CD14-positive monocyte (primary cell): ENCODE measurements at regions not wholly inside any gene's neighbourhood (a gene's known extent, or its start where the extent isn't known, plus 50 kb on each side); places are given as distances from the start of the nearest gene placed in this dataset.

Experiments used
- DNase-seq, 3 donors: peaks; one replicate each; pipeline ENCODE4 v3.0.0-alpha.2; 2011 to 2022
- H2AFZ ChIP-seq: 2 replicates; pipeline ENCODE4 v1.6.0; 2012; ENCODE audit warnings: mild to moderate bottlenecking, low read depth, low read length, inconsistent platforms; ENCODE audit not compliant: insufficient read depth, poor library complexity, severe bottlenecking
- H3K27ac ChIP-seq, 2 donors: 1 replicate in 1 of 2; 2 replicates in 1 of 2; pipeline ENCODE4 v1.5.1; 2012 to 2013; ENCODE audit warnings: low read length in 2 of 2, control low read depth in 1 of 2, inconsistent platforms in 1 of 2, low read depth in 1 of 2, mild to moderate bottlenecking in 1 of 2
- H3K27me3 ChIP-seq, 2 donors: one replicate each; pipeline versions ENCODE4 v1.6.0 to v1.6.1; 2011 to 2013; ENCODE audit warnings: low read length in 2 of 2; ENCODE audit not compliant: control insufficient read depth in 2 of 2, insufficient read depth in 2 of 2
- H3K36me3 ChIP-seq, 2 donors: replicated peaks in 1 of 2; 1 replicate in 1 of 2; 2 replicates in 1 of 2; pipeline versions ENCODE4 v1.5.1 to v1.6.1; 2012 to 2013; ENCODE audit warnings: low read length in 2 of 2, control low read depth in 1 of 2, inconsistent platforms in 1 of 2, mild to moderate bottlenecking in 1 of 2; ENCODE audit not compliant: insufficient read depth in 2 of 2, control insufficient read depth in 1 of 2
- H3K4me1 ChIP-seq, 2 donors: 1 replicate in 1 of 2; 2 replicates in 1 of 2; pipeline versions ENCODE4 v1.5.1 to v1.6.1; 2012 to 2013; ENCODE audit warnings: low read length in 2 of 2, control low read depth in 1 of 2, inconsistent platforms in 1 of 2, mild to moderate bottlenecking in 1 of 2, moderate library complexity in 1 of 2; ENCODE audit not compliant: insufficient read depth in 2 of 2, control insufficient read depth in 1 of 2
- H3K4me2 ChIP-seq: replicated peaks from 2 replicates; pipeline ENCODE3; 2012; ENCODE audit warnings: low read length, moderate library complexity, mild to moderate bottlenecking; ENCODE audit not compliant: poor library complexity, severe bottlenecking; ENCODE audit errors: extremely low read depth
- H3K4me3 ChIP-seq, 3 experiments: fragments of 200-600 bp in 1 of 3; sonication (generic) in 1 of 3; replicated peaks in 1 of 3; 1 replicate in 2 of 3; 2 replicates in 1 of 3; pipeline ENCODE4 v1.5.1; 2011 to 2013; ENCODE audit warnings: low read length in 3 of 3, mild to moderate bottlenecking in 3 of 3, control low read depth in 2 of 3, low read depth in 2 of 3, inconsistent platforms in 1 of 3, moderate library complexity in 1 of 3
- H3K79me2 ChIP-seq: 2 replicates; pipeline ENCODE4 v1.6.0; 2012; ENCODE audit warnings: mild to moderate bottlenecking, control low read depth, inconsistent platforms, low read length, moderate library complexity; ENCODE audit not compliant: insufficient read depth
- H3K9ac ChIP-seq: 2 replicates; pipeline ENCODE4 v1.6.0; 2017; ENCODE audit warnings: low read length, mild to moderate bottlenecking; ENCODE audit not compliant: insufficient read depth, poor library complexity, severe bottlenecking
- H3K9me3 ChIP-seq, 2 donors: replicated peaks in 1 of 2; 1 replicate in 1 of 2; 2 replicates in 1 of 2; pipeline versions ENCODE4 v1.5.1 to v1.6.1; 2012 to 2013; ENCODE audit warnings: low read length in 2 of 2, control low read depth in 1 of 2; ENCODE audit not compliant: control insufficient read depth in 1 of 2, insufficient read depth in 1 of 2
- H4K20me1 ChIP-seq: 2 replicates; pipeline ENCODE4 v1.6.0; 2012; ENCODE audit warnings: mild to moderate bottlenecking, low read length, control low read depth, moderate library complexity; ENCODE audit not compliant: insufficient read depth
- H3K27ac Mint-ChIP-seq, 7 donors: one replicate each; pipeline ENCODE4 v1.8.0; 2020; ENCODE audit warnings: mild to moderate bottlenecking in 7 of 7, mixed read lengths in 7 of 7, moderate library complexity in 6 of 7, inconsistent platforms in 2 of 7
- H3K27me3 Mint-ChIP-seq, 3 donors: one replicate each; pipeline ENCODE4 v1.8.0; 2021 to 2022; ENCODE audit warnings: low read depth in 3 of 3, mild to moderate bottlenecking in 3 of 3, mixed read lengths in 3 of 3, moderate library complexity in 3 of 3, inconsistent platforms in 1 of 3
- H3K36me3 Mint-ChIP-seq, 2 donors: one replicate each; pipeline ENCODE4 v1.8.0; 2020; ENCODE audit warnings: mixed read lengths in 2 of 2, inconsistent platforms in 1 of 2, mild to moderate bottlenecking in 1 of 2
- H3K4me1 Mint-ChIP-seq: one replicate; pipeline ENCODE4 v1.8.0; 2020; ENCODE audit warnings: mild to moderate bottlenecking, mixed read lengths
- H3K4me3 Mint-ChIP-seq, 2 donors: one replicate each; pipeline ENCODE4 v1.8.0; 2020; ENCODE audit warnings: mild to moderate bottlenecking in 2 of 2, mixed read lengths in 2 of 2, moderate library complexity in 1 of 2
- H3K9me3 Mint-ChIP-seq, 7 donors: one replicate each; pipeline ENCODE4 v1.8.0; 2020 to 2022; ENCODE audit warnings: mixed read lengths in 7 of 7, mild to moderate bottlenecking in 6 of 7, moderate library complexity in 6 of 7, inconsistent platforms in 2 of 7
- WGBS: methylation state at CpG from one replicate; pipeline ENCODE4 v1.1.5; 2013; ENCODE audit warnings: missing lambda C conversion rate; ENCODE audit not compliant: insufficient coverage; 5-methylcytosine and 5-hydroxymethylcytosine counted together
- intact Hi-C, 2 donors: fragments of 100-400 bp; cut with micrococcal nuclease; formaldehyde crosslinking; loops; one replicate each; pipeline versions ENCODE4 v1.15.0 to v1.15.1; 2023
- TF ChIP-seq, protein P1 (sequence below): fragments of 200-600 bp; IDR thresholded peaks from one replicate; pipeline ENCODE4 v1.8.0; 2022; ENCODE audit warnings: antibody characterized with exemption, mild to moderate bottlenecking

DNA sequence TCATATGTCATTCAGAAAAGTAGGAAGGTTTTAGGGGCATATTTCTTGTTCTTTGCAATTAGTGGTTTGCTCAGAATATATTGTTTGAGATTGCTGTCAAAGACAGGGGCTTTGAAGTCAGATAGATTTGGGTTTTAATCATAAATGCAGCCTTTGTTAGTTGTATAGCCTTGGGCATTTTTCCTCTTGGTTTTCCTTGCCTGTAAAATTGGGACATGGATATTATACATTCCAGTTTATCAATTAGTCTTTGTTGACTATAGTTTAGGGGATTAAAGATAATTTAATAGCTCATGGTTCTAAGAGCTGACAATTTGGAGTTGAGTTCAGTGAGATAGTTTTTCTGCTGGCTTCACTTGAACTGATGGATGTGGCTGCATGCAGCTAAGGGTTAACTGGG, 88.9 kb downstream of the DMAC1 start:
- no peaks in the 10 kb centered on the region for H3K36me3 Mint-ChIP-seq
- DNase-seq, result no peak
- H3K4me3 ChIP-seq, result no peak overlapping the region
- peaks cover 0 to 8% of the 10 kb centered on the region in 2 donors for H3K9me3 ChIP-seq
- no peaks in the 10 kb centered on the region for H3K4me1 ChIP-seq
- H3K79me2 ChIP-seq, result no peaks in the 10 kb centered on the region
- no peaks in the 10 kb centered on the region for H3K27me3 Mint-ChIP-seq
- intact Hi-C loops, result no loop called here
- no peak overlapping the region for H3K27ac ChIP-seq
- TF ChIP-seq, protein P1, sequence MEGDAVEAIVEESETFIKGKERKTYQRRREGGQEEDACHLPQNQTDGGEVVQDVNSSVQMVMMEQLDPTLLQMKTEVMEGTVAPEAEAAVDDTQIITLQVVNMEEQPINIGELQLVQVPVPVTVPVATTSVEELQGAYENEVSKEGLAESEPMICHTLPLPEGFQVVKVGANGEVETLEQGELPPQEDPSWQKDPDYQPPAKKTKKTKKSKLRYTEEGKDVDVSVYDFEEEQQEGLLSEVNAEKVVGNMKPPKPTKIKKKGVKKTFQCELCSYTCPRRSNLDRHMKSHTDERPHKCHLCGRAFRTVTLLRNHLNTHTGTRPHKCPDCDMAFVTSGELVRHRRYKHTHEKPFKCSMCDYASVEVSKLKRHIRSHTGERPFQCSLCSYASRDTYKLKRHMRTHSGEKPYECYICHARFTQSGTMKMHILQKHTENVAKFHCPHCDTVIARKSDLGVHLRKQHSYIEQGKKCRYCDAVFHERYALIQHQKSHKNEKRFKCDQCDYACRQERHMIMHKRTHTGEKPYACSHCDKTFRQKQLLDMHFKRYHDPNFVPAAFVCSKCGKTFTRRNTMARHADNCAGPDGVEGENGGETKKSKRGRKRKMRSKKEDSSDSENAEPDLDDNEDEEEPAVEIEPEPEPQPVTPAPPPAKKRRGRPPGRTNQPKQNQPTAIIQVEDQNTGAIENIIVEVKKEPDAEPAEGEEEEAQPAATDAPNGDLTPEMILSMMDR, result no peak
- no peaks in the 10 kb centered on the region for H4K20me1 ChIP-seq
- no peaks in the 10 kb centered on the region for H3K4me1 Mint-ChIP-seq
- no peak overlapping the region for H3K4me3 Mint-ChIP-seq
- H3K4me2 ChIP-seq, result no peak overlapping the region
- no peaks in the 10 kb centered on the region for H3K36me3 ChIP-seq
- H3K9ac ChIP-seq, result no peak overlapping the region
- H3K27me3 ChIP-seq, result no peaks in the 10 kb centered on the region
- H3K9me3 Mint-ChIP-seq, result peaks cover 2 to 15% (median 10%) of the 10 kb centered on the region in 7 donors
- H2AFZ ChIP-seq, result no peak overlapping the region
- no peak overlapping the region for H3K27ac Mint-ChIP-seq

DNA sequence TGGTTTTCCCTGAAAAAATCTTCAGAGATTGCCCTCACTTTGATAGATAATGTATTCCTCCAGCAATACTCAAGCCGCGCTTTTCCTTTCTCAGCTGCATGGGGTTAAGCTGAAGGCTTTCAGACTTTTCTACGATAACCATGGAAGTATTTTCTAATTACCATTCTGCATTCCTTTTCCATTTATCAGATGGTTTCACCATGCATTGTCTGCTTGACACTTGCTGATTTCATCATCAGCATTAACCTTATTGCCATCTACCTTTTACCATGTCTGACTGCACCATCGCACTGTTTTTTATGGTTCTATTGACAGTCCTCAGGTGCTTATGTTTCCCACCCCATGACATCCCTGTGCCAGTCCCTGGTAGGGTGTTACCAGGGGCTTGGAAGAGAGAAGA, 91.6 kb downstream of the DMAC1 start:
- H3K27me3 ChIP-seq, result no peaks in the 10 kb centered on the region
- H3K9me3 ChIP-seq, result peaks cover 0 to 2% of the 10 kb centered on the region in 2 donors
- H3K4me3 ChIP-seq, result no peak overlapping the region
- intact Hi-C loops, result no loop called here
- H3K27ac Mint-ChIP-seq, result no peak overlapping the region
- H3K79me2 ChIP-seq, result no peaks in the 10 kb centered on the region
- H4K20me1 ChIP-seq, result no peaks in the 10 kb centered on the region
- no peaks in the 10 kb centered on the region for H3K4me1 ChIP-seq
- no peaks in the 10 kb centered on the region for H3K36me3 ChIP-seq
- TF ChIP-seq, protein P1, result no peak
- no peak overlapping the region for H2AFZ ChIP-seq
- no peak overlapping the region for H3K27ac ChIP-seq
- 80% methylated on average over 3 of the region's 4 CpGs for WGBS
- no peak overlapping the region for H3K9ac ChIP-seq
- no peaks in the 10 kb centered on the region for H3K36me3 Mint-ChIP-seq
- no peak for DNase-seq
- H3K9me3 Mint-ChIP-seq, result peaks cover 0 to 9% (median 4%) of the 10 kb centered on the region in 7 donors
- no peak overlapping the region for H3K4me2 ChIP-seq
- no peak overlapping the region for H3K4me3 Mint-ChIP-seq
- H3K4me1 Mint-ChIP-seq, result no peaks in the 10 kb centered on the region
- H3K27me3 Mint-ChIP-seq, result peaks cover 0 to 2% (median 0%) of the 10 kb centered on the region in 3 donors
